Ureter (tissue), 1 donor: ENCODE measurements at regions not wholly inside any gene's neighbourhood (a gene's known extent, or its start where the extent isn't known, plus 50 kb on each side); places are given as distances from the start of the nearest gene placed in this dataset.
"Not testable (repeated sequence)": the region's sequence is repeated elsewhere in the genome, so short reads cannot be mapped to it uniquely, and the experiment has no call there.

Source experiments
- DNase-seq: peaks from one replicate; pipeline ENCODE4 v3.0.0-alpha.2; 2020; ENCODE audit warnings: low spot score
- donor health status: DM: yes; HTN: yes; CAD: no.

DNA sequence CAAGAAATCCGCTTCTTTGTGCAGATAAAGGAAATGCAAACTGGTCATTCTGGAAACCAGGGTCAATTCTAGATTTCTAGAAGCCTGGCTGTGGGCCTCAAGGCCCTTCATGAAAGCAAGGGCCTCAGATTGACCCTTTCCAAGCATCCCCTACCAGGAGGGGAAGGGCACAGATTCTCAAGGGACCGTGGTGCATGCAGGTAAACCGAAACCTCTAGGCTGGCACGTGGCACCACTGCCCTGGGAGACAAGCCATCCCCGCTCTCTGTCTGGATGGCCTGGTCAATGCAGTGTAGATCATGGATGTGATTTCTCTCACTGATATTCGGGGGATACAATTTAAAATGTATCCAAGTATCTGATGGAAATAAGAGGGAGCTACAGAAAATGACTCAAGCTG is 69.4 kb downstream of the TOMM20 start:
- DNase-seq = no peak

DNA sequence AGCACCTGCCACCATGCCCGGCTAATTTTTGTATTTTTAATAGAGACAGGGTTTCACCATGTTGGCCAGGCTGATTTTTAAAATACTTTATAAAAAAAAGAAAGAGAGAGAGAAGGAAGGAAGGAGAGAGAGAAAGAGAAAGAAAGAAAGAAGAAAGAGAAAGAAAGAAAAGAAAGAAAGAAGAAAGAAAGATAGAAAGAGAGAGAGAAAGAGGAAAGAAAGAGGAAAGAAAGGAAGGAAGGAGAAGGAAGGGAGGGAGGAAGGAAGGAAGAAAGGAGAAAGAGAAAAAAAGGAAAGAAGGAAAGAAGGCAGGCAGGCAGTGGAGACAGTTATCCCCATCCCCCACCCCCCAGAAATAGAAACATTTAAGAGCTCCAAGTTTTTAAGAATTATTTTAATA is 69.9 kb downstream of the TOMM20 start:
- DNase-seq = no peak

DNA sequence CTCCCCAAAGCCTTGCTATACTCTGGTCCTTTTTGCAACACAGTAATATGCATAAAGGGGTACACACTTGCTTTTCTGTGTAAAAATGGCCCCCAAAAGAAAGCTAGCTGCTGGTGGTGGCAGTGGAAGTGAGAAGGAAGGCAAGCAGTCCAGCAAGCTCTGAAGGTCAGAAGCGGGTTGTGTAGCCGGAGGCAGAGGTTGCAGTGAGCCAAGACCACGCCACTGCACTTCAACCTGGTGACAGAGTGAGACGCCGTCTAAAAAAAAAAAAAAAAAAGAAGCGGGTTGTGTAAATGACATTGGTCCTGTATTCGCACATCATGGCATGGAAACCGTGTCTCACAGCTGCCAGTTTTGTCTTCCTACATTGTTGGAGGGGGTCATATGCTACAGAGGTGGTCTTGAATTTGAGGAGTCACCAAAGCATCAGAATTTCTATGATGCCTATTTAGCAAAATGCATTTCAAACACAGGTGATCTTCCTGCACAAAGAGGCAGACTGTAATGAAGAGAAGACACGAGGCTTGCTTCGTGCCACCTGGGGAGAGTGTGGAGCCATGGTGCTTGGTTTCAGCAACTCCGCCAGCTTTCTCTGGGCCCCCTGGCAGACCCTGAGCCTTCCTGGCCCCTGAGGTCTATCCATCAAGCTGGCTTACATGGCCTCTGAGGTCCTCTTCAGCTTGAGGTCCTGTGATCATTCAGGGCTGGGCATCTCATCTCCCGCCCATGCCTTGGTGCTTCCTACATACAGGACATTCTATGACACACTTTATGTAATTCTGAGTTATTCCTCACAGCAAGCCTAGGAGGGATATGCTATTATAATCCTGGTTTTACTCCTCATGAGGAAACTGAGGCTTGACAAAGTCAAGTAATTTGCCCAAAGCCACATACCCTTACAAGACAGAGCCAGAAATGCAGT is 71.0 kb downstream of the TOMM20 start:
- DNase-seq = no peak

DNA sequence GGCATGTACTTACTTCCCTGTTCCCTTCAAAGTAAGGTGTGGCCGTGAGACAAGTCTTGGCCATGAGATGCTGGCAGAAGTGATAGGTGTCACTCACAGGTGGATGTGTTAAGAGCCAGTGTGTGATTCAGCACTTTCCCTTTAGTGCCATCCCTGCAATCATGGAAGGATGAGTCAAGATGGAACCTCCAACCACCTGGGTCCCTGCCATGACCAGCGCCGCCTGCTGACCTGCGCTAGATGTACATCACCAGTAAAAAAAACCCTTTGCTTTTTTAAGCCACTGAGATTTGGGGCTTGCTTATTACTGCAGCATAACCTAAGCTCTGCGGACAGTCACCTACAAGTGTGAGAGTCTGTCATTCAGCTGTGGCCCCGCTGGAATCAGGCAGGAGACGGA is 71.7 kb downstream of the TOMM20 start:
- no peak for DNase-seq

DNA sequence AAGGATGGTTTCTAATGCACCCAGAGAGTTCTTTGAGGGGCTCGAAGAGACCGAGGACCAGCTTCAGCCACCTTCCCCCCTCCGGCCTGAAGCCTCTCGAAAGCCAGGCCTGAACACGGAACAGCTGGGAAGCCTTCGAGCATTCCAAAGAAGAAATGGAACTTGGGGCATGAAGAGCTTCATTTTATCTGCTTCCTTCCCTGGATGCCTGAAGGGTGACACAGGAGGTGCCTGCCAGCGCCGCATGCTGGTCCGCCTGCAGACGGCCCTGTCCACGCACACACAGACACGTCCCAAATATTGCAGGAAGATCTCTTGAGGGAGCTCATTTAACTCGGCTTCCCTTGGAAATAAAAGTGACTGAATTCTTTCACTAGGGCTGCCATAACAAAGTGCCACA is 73.7 kb downstream of the TOMM20 start:
- DNase-seq = no peak

DNA sequence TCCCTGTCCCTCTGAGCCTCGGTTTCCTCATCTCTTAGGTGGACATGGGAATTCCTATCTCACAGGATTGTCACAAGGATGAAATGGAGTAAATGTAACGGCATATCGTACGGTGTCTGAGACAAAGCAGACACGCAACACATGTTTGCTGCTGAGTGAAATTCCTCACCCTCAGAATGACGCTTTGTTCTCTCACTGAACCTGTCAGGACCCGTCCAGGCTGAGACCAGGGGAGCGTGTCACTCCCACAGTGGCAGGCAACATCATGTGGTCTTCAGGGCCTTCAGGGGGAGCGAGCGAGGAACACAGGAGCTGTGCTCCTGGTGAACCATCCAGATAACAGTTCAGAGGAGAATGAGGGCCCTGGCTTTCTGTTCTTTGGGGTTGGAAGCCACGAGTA is 74.2 kb downstream of the TOMM20 start:
- no peak for DNase-seq

DNA sequence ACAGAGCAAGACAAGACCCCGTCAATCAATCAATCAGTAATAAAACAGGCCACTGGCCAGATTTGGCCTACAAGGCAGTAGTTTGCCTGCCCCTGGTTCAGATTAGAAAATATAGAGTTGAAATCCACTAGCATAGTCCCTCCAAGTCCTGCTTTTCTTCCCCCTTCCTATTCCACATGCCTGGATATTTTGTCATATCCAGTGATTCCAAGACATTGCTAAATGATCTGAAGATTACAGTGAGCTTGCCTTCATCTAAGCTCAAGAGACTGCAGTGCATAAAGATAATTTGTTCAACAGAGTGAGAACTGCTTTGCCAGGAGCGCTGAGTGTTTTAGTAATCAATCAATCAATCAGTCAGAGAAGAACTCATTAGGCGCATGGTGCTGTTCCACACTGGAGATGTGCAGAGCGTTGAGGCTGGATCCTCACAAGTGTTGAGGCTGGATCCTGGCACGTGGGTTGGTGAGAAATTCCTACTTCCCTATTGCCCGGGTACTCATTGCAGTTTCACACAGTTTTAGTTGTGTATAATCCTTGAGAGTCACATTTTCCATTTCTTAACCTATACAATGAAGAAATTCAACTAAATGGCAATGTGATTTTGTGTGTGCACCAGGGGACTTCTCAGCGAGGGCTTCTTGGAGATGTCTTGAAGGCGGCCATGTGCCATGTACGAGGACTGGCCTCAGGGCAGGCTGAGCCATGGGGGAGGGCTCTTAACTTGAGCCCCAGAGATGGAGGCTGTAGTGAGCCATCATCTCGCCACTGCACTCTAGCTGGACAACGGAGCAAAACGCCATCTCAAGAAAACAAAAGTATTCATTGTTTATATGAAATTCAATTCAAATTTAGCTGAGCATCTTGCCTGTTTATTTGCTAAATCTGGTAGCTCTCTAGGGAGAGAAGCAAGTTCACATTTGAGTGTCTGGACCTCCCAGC is 76.3 kb downstream of the TOMM20 start:
- DNase-seq = no peak

DNA sequence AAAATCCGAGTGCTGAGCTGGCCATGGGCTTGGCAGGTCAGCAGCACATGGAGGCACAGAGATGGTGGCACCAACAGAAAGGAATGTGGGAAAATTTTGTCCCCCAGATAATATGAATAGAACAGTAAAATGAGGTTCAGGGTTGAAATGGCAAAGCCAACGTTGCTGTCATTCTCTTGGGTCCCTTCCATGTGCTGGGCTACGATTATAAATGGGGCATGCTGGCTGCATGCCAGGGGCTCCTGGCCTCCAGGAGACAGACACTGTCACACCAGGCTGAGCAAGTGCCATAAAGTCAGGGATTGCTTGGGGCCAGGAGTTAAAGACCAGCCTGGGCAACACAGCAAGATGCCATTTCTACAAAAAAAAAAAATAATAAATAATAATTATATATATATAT is 77.1 kb downstream of the TOMM20 start:
- DNase-seq = no peak

DNA sequence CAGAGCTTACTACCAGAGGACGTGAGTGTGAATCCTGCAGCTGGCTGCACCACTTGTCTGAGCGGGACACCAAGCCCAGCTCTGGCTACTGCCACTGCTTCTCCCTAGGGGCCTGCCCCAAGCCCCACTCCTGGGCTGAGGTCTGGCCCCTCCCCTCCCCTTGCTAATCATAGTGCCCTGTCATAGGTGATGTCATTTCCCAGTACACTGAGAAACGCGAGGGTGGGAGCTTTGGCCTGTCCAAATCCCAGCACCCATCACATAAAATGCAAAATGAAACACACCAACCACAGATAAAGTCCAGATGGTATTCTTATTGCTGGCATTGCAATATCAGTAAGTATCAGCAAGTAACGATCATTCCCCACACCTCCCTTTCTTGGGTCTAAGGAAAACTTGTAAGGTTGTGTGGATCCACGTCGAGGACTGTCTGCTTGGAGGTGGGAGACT is 77.7 kb downstream of the TOMM20 start:
- DNase-seq = no peak

DNA sequence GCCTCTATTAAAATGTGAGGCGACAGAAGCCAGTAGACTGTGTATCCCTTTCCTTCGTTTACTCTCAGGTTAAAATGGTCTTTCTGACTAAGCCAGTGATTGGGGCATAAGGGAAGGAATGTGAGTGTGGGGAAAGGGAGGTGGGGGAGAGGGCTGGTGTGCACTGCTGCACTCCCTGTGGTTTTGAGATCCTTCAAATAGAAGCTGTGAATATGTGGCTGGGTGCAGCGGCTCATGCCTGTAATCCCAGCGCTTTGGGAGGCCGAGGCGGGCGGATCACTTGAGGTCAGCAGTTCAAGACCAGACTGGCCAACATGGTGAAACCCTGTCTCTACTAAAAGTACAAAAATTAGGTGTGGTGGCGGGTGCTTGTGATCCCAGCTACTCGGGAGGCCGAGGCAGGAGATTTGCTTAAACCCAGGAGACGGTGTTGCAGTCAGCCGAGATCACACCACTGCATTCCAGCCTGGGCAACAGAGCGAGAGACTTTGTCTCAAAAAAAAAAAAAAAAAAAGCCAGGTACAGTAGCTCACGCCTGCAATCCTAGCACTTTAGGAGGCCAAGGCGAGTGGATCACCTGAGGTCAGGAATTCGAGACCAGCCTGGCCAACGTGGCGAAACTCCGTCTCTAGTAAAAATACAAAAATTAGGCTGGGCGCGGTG is 78.8 kb downstream of the TOMM20 start:
- DNase-seq = not testable (repeated sequence)

DNA sequence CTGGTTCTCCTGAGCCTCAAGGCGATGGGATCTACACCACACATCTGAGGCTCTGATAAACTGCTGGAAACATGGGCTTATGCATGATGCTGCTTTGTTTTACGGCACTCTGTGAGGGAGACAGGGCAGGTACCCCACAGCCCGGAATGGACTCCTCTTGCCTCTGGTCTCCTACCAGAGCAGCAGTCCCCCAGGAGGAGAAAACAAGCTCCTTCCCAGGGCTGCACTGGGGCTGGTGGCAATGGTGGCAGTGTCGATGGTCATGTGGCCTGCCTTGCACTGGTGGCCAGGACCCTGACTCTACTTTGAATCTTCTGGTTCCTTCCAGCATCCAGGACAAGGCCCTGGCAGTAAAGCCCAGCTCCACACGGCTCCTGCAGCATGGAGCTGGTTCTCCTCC is 79.4 kb downstream of the TOMM20 start:
- no peak for DNase-seq

DNA sequence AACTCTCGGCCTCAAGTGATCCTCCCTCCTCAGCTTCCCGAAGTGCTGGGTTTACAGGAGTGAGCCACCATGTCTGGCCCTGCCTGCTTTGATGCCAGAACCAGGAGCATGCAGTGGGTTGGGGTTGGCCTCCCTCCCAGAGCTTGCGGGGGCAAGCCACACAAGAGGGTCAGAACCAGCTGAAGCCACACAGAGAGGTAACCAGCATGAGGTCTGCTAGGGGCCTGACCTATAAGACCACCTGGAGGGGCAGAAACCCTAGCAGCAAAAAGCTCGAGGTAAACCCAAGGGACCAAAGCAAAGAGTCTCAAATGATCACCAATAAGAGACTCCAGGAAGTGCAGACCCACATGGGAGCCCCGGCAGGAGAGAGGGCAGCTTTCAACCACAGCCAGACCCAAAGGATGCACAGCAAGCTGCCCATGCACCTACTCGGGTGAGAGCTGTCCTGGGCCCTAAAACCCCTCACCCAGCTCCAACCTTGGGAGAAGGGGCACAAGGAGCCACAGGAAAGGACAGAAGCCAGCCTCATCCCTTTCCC is 81.2 kb downstream of the TOMM20 start:
- DNase-seq = peak; percentile 53

DNA sequence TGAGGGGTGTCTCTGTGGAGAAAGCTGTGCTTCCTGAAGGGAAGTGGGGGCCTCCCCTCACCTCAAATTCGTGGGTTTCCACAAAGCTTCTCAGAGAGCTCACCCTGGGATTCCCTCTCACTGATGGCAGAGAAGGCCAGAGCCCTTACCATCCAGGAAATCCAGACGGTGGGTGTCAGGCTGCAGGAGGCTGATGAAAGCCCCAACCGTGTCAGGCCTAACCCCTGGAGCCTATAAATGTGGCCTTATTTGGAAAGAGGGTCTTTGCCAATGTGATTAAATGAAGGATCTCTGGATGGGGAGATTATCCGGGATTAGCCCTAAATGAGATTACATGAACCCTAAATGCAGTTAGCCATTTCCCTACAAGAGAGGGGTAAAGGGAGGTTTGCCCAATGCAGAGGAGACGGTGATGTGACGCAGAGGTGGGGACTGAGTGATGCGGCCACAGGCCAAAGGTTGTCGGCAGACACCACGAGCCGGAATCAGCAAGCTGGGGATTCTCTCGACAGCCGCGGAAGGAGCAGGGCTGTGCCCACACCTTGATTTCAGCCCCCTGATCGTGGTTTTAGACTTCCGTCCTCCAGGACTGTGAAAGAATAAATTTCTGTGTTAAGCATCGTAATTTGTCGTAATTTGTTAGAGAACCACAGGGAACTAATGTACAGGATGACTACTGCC is 82.6 kb downstream of the TOMM20 start:
- no peak for DNase-seq

DNA sequence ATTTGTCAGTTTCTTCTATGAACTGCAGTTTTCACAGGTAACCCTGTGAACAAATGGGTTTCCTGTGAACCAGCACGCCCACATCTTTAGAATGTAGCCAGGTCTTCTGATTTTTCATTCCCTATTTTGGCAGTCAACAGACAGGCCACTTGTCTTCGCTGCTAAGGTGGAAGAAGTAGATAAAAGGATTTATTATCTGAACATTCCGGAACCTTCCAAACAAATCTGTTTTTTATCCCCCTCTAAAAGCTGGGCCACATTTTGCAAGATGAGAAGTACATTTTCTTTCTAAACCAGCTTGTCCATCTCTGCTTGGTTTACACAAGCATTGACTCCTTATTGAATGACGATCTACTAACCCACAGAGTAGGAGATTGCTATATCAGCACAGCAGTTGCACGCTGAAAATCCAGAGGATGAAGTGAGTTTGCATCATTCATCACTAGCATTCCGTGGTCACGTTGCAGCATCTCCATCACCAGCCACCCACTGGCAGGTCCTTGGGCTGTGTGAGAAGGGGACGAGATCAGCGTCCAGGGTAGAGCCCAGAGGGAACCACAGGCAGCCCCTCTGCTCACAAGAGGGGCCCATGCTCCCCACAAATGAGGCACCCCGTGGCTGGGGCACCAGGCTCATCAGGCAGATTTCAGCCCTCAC is 83.5 kb downstream of the TOMM20 start:
- DNase-seq = no peak

DNA sequence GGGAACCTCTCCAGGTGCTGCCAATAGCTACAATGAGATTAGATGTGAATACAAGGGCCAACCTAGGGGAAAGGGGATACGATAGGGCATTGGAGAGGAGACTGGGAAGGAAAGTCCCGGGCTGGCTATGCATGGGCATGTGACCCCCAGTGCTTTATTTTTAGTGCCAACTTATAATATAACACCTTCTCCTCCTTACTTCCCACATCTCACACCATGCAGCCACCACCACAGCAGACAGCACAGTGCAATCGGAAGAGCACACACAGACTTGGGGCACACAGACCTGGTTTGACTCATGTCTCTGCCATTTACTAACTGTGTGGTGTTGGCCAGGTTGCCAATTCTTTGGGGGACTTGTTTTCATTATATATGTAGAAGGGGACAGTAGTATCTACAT is 85.4 kb downstream of the TOMM20 start:
- DNase-seq = no peak

DNA sequence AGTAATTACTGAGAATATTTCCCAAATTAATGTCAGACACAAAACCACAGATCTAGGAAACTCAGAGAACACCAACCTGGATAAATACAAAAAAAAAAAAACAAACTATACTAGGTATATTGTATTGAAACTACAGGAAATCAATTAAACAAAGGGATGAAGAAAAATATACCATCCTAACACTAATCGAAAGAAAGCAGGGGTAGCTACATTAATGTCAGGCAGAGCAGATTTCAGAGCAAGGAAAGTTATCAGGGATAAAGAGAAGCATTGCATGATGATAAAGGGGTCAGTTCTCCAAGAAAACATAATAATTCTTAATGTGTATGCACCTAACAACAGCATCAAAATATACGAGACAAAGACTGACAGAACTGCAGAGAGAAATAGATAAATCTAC is 89.9 kb downstream of the TOMM20 start:
- DNase-seq = no peak

DNA sequence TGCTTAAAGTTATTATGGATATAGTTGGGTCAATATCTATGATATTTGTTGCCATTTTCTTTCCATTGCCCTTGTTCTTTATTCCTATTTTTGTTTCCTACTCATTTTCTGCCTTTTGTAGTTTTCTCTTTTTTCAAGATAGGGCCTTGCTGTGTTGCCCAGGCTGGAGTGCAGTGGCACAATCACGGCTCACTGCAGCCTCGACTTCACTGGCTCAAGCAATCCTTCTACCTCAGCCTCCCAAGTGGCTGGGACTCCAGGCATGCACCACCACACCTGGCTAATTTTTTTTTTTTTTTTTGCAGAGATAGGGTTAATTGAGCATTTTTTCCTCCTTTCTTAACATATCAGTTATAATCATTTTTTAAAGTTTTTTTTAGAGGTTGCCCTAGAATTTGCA is 92.7 kb downstream of the TOMM20 start:
- no peak for DNase-seq

DNA sequence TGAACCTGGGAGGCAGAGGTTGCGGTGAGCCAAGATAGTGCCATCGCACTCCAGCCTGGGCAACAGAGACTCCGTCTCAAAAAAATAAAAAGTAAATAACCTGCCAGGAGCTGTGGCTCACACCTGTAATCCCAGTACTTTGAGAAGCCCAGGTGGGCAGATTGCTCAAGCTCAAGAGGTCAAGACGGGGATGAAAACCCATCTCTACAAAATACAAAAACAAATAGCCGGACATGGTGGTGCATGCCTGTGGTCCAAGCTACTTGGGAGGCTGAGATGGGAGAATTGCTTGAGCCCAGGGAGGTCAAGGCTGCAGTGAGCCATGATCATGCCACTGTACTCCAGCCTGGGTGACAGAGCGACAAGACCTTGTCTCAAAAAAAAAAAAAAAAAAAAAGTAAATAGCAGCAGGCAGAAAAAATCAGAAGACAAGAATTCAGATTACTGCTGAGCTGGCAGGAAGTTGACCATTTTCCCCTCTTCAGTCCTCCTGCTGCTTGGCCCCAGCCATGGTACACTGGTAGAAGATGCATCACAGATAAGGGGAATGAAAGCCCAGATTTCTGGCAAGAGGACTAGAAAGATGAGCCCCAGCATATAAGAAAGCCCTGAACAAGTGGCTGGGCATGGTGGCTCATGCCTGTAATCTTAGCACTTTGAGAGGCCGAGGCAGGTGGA is 97.6 kb downstream of the TOMM20 start:
- DNase-seq = no peak

DNA sequence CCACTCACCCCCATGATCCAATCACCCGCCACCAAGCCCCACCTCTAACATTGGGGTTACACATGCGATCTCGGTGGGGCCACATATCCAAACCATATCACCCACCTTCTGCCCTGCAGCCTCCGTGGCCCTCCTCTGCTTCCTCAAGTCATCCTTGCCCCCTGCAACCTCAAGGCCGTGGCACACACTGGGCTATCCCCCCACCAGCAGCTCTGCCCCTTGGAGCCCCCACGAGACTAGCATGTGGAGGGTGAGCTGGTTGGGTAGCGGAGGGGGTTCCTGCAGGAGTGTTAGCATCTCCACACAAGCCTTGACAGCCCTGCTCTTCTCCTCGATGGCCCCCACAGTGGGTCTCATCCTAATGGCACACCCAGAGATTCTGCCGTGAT is 100.8 kb downstream of the TOMM20 start:
- DNase-seq = no peak
